IPS-NIHi7 (cell line): ENCODE measurements at regions not wholly inside any gene's neighbourhood (a gene's known extent, or its start where the extent isn't known, plus 50 kb on each side); places are given as distances from the start of the nearest gene placed in this dataset.
"Not testable (repeated sequence)": the region's sequence is repeated elsewhere in the genome, so short reads cannot be mapped to it uniquely, and the experiment has no call there.

Experiments used
- DNase-seq: peaks from one replicate; pipeline ENCODE4 v3.0.0; 2012; ENCODE audit warnings: mixed read lengths; ENCODE audit errors: extremely low spot score

GRCh38 chr1:19024532-19024931 lies 68.1 kb upstream of the IFFO2 start:
- DNase-seq = no peak

GRCh38 chr1:19023787-19024186 lies 67.3 kb upstream of the IFFO2 start:
- DNase-seq = no peak

- DNase-seq = no peak
Observed at GRCh38 chr1:19021845-19022244, 65.4 kb upstream of the IFFO2 start.

GRCh38 chr1:19019288-19019687 lies 62.8 kb upstream of the IFFO2 start:
- not testable (repeated sequence) for DNase-seq

- no peak for DNase-seq
Observed at GRCh38 chr1:19015476-19015875, 59.0 kb upstream of the IFFO2 start.

GRCh38 chr1:19014765-19015164 lies 58.3 kb upstream of the IFFO2 start:
- DNase-seq = no peak

- no peak for DNase-seq
Observed at GRCh38 chr1:19013826-19014548, 57.5 kb upstream of the IFFO2 start.

GRCh38 chr1:19011845-19012231 lies 55.4 kb upstream of the IFFO2 start:
- no peak for DNase-seq

- DNase-seq = peak; percentile 58
Observed at GRCh38 chr1:19010995-19011844, 54.7 kb upstream of the IFFO2 start.

- no peak for DNase-seq
Observed at GRCh38 chr1:19010503-19010902, 54.0 kb upstream of the IFFO2 start.

GRCh38 chr1:19009882-19010321 lies 53.4 kb upstream of the IFFO2 start:
- DNase-seq = peak; percentile 63

GRCh38 chr1:19009126-19009881 lies 52.8 kb upstream of the IFFO2 start:
- DNase-seq = no peak

- no peak for DNase-seq
Observed at GRCh38 chr1:19007491-19008441, 51.3 kb upstream of the IFFO2 start.

- DNase-seq = no peak
Observed at GRCh38 chr1:19006837-19007271, 50.4 kb upstream of the IFFO2 start.
